Spleen (tissue), 7 donors: ENCODE measurements at regions not wholly inside any gene's neighbourhood (a gene's known extent, or its start where the extent isn't known, plus 50 kb on each side); places are given as distances from the start of the nearest gene placed in this dataset.

Source experiments
- CTCF ChIP-seq, 11 experiments: fragments of 200-600 bp in 7 of 11; fragments of 450-650 bp in 4 of 11; sonication (generic) in 4 of 11; IDR thresholded peaks in 8 of 11; conservative IDR thresholded peaks in 3 of 11; 1 replicate in 7 of 11; 2 replicates in 4 of 11; pipeline versions ENCODE4 v1.4.0 to v1.8.0; 2016 to 2021; ENCODE audit warnings: antibody characterized with exemption in 11 of 11, inconsistent platforms in 4 of 11, mild to moderate bottlenecking in 1 of 11
- POLR2A ChIP-seq, 3 donors: fragments of 450-650 bp; IDR thresholded peaks; one replicate each; pipeline ENCODE4 v1.5.1; 2017; ENCODE audit warnings: antibody characterized with exemption in 3 of 3, mild to moderate bottlenecking in 1 of 3
- POLR2AphosphoS5 ChIP-seq, 3 donors: sonication (generic); formaldehyde crosslinking; IDR thresholded peaks; one replicate each; pipeline ENCODE4 v1.5.1; 2017; ENCODE audit warnings: antibody characterized with exemption in 3 of 3
- donor health status: DM: no; HTN: no; CAD: no; lungs with moderate emphysema.
- donor health status: DM: no; HTN: no; CAD: no.
- donor health status: DM: no; HTN: no; CAD: no.

- TF ChIP-seq CTCF (IDR thresholded peaks at IDR 0.05 in 8 of 11, conservative IDR thresholded peaks at IDR 0.05 in 3 of 11) (no peak), POLR2A (IDR thresholded peaks at IDR 0.05) (no peak), POLR2AphosphoS5 (IDR thresholded peaks at IDR 0.05) (no peak)
Observed at GRCh38 chr4:114304567-114304966, 294.0 kb upstream of the UGT8 start.
